OCI-LY3 (cell line): ENCODE measurements at regions not wholly inside any gene's neighbourhood (a gene's known extent, or its start where the extent isn't known, plus 50 kb on each side); places are given as distances from the start of the nearest gene placed in this dataset.

Experiments
- CTCF ChIP-seq: fragments of 200-600, 300-600 bp; sonication (generic); IDR thresholded peaks from 2 replicates; pipeline ENCODE4 v1.5.1; 2014; ENCODE audit warnings: antibody characterized with exemption, low read length, low read depth
- EZH2phosphoT487 ChIP-seq: fragments of 200-600 bp; shearing (Covaris generic); IDR thresholded peaks from 2 replicates; pipeline ENCODE4 v1.6.1; 2018; ENCODE audit warnings: antibody characterized with exemption, mixed run types, low read depth

DNA sequence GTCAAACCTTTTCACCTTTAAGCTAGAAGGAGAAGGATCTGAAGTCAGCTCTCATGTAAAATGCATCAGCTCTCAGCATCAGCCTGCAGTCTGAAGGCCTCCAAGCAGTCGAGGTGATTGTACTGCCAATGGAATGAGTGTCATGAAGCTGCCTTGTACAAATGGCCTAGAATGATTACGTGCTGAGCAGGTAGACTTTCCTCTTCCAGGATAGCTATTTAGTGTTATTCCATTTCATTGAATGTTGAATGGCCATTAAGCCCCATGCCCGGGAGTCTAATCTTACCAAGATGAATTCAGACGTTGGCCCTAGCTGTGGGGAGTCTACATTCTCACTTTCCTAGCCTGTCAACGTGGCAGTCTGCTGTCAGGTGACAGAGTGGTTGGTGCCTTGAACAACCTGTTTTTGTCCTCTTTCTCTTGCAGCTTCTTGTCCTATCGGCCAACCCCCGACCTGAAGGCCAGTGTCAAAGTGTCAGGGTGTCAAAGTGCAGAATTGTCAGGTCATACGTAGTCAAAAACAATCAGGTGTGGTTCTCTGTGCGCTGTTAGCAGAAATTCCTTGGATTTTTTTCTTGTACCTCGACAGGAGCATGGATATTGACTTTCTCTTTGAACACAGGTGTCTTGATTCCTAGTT, 95.2 kb upstream of the TIAM2 start:
- no peak for TF ChIP-seq CTCF
- no peak for TF ChIP-seq EZH2phosphoT487
